IMR-90 (cell line): ENCODE measurements at regions not wholly inside any gene's neighbourhood (a gene's known extent, or its start where the extent isn't known, plus 50 kb on each side); places are given as distances from the start of the nearest gene placed in this dataset.

Experiments used
- ATAC-seq: fragments of 200-7000 bp; cut with Tn5 transposase; 2 replicates; pipeline ENCODE4 v1.9.1; 2020; ENCODE audit warnings: low read depth, mild to moderate bottlenecking, moderate library complexity
- BruUV-seq: library from RNA; stranded (reverse); fragments of 400-500 nt; replicated peaks from 2 replicates; lab custom pipeline; 2021; lab: Mats Ljungman, UMichigan
- CTCF ChIA-PET: fragments of 300-600 bp; formaldehyde crosslinking; extraction: SDS; loops from one replicate; lab custom pipeline; 2021; ENCODE audit warnings: antibody characterized with exemption; lab: Yijun Ruan, JAX
- POLR2A ChIA-PET: fragments of 300-600 bp; sonication (Branson Sonifier 250); formaldehyde crosslinking; loops from one replicate; lab custom pipeline; 2022; ENCODE audit warnings: antibody characterized with exemption; ENCODE audit not compliant: unreplicated experiment; lab: Charles Lee
- DNase-seq: peaks from one replicate; pipeline ENCODE4 v3.0.0; 2013
- H2AFZ ChIP-seq: replicated peaks from 2 replicates; pipeline ENCODE3; 2013; ENCODE audit warnings: low read length, mild to moderate bottlenecking; ENCODE audit not compliant: poor library complexity
- H2AK5ac ChIP-seq: 2 replicates; pipeline ENCODE4 v1.6.1; 2013; ENCODE audit warnings: low read depth, low read length, inconsistent platforms
- H2AK9ac ChIP-seq: replicated peaks from 2 replicates; pipeline ENCODE3; 2013; ENCODE audit warnings: mild to moderate bottlenecking, low read depth, low read length, moderate library complexity; ENCODE audit not compliant: poor library complexity
- H2BK120ac ChIP-seq: 2 replicates; pipeline ENCODE4 v1.6.1; 2013; ENCODE audit warnings: low read depth, low read length, inconsistent platforms
- H2BK15ac ChIP-seq: 3 replicates; pipeline ENCODE4 v1.6.1; 2013; ENCODE audit warnings: low read depth, low read length, inconsistent platforms
- H2BK20ac ChIP-seq: 2 replicates; pipeline ENCODE4 v1.6.1; 2013; ENCODE audit warnings: low read depth, mild to moderate bottlenecking, inconsistent platforms, low read length, moderate library complexity
- H2BK5ac ChIP-seq: 2 replicates; pipeline ENCODE4 v1.6.1; 2013; ENCODE audit warnings: mild to moderate bottlenecking, low read depth, low read length, inconsistent platforms; ENCODE audit not compliant: poor library complexity, severe bottlenecking
- H3K14ac ChIP-seq: replicated peaks from 2 replicates; pipeline ENCODE4 v1.6.1; 2013; ENCODE audit warnings: low read depth, low read length, inconsistent platforms
- H3K18ac ChIP-seq: 2 replicates; pipeline ENCODE4 v1.6.1; 2013; ENCODE audit warnings: low read depth, low read length, control low read depth
- H3K23ac ChIP-seq: 2 replicates; pipeline ENCODE4 v1.6.1; 2013; ENCODE audit warnings: low read depth, low read length, inconsistent platforms
- H3K27ac ChIP-seq: 2 replicates; pipeline ENCODE4 v1.5.1; 2013; ENCODE audit warnings: mild to moderate bottlenecking, control low read depth, low read length; ENCODE audit not compliant: insufficient read depth
- H3K27me3 ChIP-seq: 2 replicates; pipeline ENCODE4 v1.6.1; 2013; ENCODE audit warnings: low read length; ENCODE audit not compliant: control insufficient read depth, insufficient read depth
- H3K36me3 ChIP-seq: 2 replicates; pipeline ENCODE4 v1.6.1; 2013; ENCODE audit warnings: low read length, mixed read lengths; ENCODE audit not compliant: control insufficient read depth, insufficient read depth
- H3K4ac ChIP-seq: 2 replicates; pipeline ENCODE4 v1.6.1; 2013; ENCODE audit warnings: low read depth, low read length, inconsistent platforms
- H3K4me1 ChIP-seq: 2 replicates; pipeline ENCODE4 v1.6.1; 2013; ENCODE audit warnings: low read length, mixed read lengths; ENCODE audit not compliant: control insufficient read depth, insufficient read depth
- H3K4me2 ChIP-seq: 2 replicates; pipeline ENCODE4 v1.6.1; 2013; ENCODE audit warnings: low read depth, mild to moderate bottlenecking, control low read depth, low read length, moderate library complexity
- H3K4me3 ChIP-seq: 2 replicates; pipeline ENCODE4 v1.5.1; 2013; ENCODE audit warnings: low read depth, mild to moderate bottlenecking, control low read depth, low read length, moderate library complexity; ENCODE audit not compliant: insufficient read depth
- H3K56ac ChIP-seq: 2 replicates; pipeline ENCODE4 v1.6.1; 2013; ENCODE audit warnings: low read length, inconsistent platforms; ENCODE audit not compliant: insufficient read depth; ENCODE audit errors: extremely low read depth
- H3K79me1 ChIP-seq, 2 experiments: 2 replicates each; pipeline ENCODE4 v1.6.1; 2013; ENCODE audit warnings: low read length in 2 of 2, inconsistent platforms in 1 of 2, low read depth in 1 of 2
- H3K9ac ChIP-seq: 2 replicates; pipeline ENCODE4 v1.6.1; 2013; ENCODE audit warnings: low read depth, low read length, control low read depth
- H3K9me1 ChIP-seq: 2 replicates; pipeline ENCODE4 v1.6.1; 2013; ENCODE audit warnings: low read length, inconsistent platforms; ENCODE audit not compliant: insufficient read depth
- H3K9me3 ChIP-seq: 2 replicates; pipeline ENCODE4 v1.6.1; 2013; ENCODE audit warnings: low read length; ENCODE audit not compliant: control insufficient read depth, insufficient read depth
- H4K20me1 ChIP-seq: 2 replicates; pipeline ENCODE4 v1.6.1; 2013; ENCODE audit warnings: low read length, inconsistent platforms; ENCODE audit not compliant: insufficient read depth
- H4K5ac ChIP-seq: 2 replicates; pipeline ENCODE4 v1.6.1; 2013; ENCODE audit warnings: mild to moderate bottlenecking, low read depth, low read length, control low read depth
- H4K8ac ChIP-seq, 2 experiments: 2 replicates each; pipeline ENCODE4 v1.6.1; 2013; ENCODE audit warnings: low read depth in 2 of 2, low read length in 2 of 2, control low read depth in 1 of 2, inconsistent platforms in 1 of 2
- H4K91ac ChIP-seq: 2 replicates; pipeline ENCODE4 v1.6.1; 2013; ENCODE audit warnings: low read depth, low read length, inconsistent platforms; ENCODE audit not compliant: insufficient read depth
- BHLHE40 ChIP-seq: fragments of 150-350 bp; IDR thresholded peaks from 2 replicates; pipeline ENCODE4 v1.6.1; 2016; ENCODE audit warnings: mild to moderate bottlenecking, low read depth, low read length
- CEBPB ChIP-seq: IDR thresholded peaks from 2 replicates; pipeline ENCODE4 v1.6.1; 2012; ENCODE audit warnings: low read depth, low read length, improper control_type of control experiment
- CHD1 ChIP-seq: IDR thresholded peaks from 2 replicates; pipeline ENCODE4 v1.6.1; 2012; ENCODE audit warnings: low read depth, low read length, improper control_type of control experiment
- CTCF ChIP-seq: conservative IDR thresholded peaks from 2 replicates; pipeline ENCODE4 v1.5.1; 2012; ENCODE audit warnings: mild to moderate bottlenecking, low read depth, low read length, improper control_type of control experiment
- FOS ChIP-seq: fragments of 150-350 bp; IDR thresholded peaks from 2 replicates; pipeline ENCODE4 v1.6.1; 2016; ENCODE audit warnings: low read depth, low read length
- MAFK ChIP-seq: IDR thresholded peaks from 2 replicates; pipeline ENCODE4 v1.6.1; 2012; ENCODE audit warnings: low read depth, low read length, improper control_type of control experiment
- MAZ ChIP-seq: IDR thresholded peaks from 2 replicates; pipeline ENCODE4 v1.6.1; 2012; ENCODE audit warnings: low read depth, mild to moderate bottlenecking, low read length, improper control_type of control experiment, moderate library complexity, borderline replicate concordance
- MXI1 ChIP-seq: IDR thresholded peaks from 2 replicates; pipeline ENCODE4 v1.6.1; 2012; ENCODE audit warnings: low read depth, mild to moderate bottlenecking, low read length, moderate library complexity, borderline replicate concordance
- NFE2L2 ChIP-seq: fragments of 150-350 bp; IDR thresholded peaks from 2 replicates; pipeline ENCODE4 v1.6.1; 2016; ENCODE audit warnings: low read depth, mild to moderate bottlenecking, low read length
- POLR2A ChIP-seq: IDR thresholded peaks from 2 replicates; pipeline ENCODE4 v1.6.1; 2012; ENCODE audit warnings: mild to moderate bottlenecking, low read depth, low read length
- RAD21 ChIP-seq: IDR thresholded peaks from 2 replicates; pipeline ENCODE4 v1.6.1; 2012; ENCODE audit warnings: low read length, improper control_type of control experiment
- RCOR1 ChIP-seq: IDR thresholded peaks from 2 replicates; pipeline ENCODE4 v1.6.1; 2012; ENCODE audit warnings: mild to moderate bottlenecking, low read length, improper control_type of control experiment; ENCODE audit not compliant: insufficient replicate concordance
- RFX5 ChIP-seq: IDR thresholded peaks from 2 replicates; pipeline ENCODE4 v1.8.0; 2012; ENCODE audit warnings: low read depth, mild to moderate bottlenecking, low read length, moderate library complexity
- SMC3 ChIP-seq: fragments of 150-350 bp; IDR thresholded peaks from 2 replicates; pipeline ENCODE4 v1.6.1; 2016; ENCODE audit warnings: low read depth, mild to moderate bottlenecking, antibody characterized with exemption, low read length, moderate library complexity
- WGBS, 2 experiments: methylation state at CpG; one replicate each; pipeline versions ENCODE4 v1.1.5 to v1.1.7; 2013; ENCODE audit warnings: missing lambda C conversion rate in 2 of 2; ENCODE audit not compliant: insufficient read length in 1 of 2; ENCODE audit errors: extremely low coverage in 2 of 2; 5-methylcytosine and 5-hydroxymethylcytosine counted together
- dilution Hi-C: fragments of 300-500 bp; cut with HindIII; formaldehyde crosslinking; loops from one replicate; pipeline ENCODE4 v1.14.3; 2018; ENCODE audit warnings: low sequenced_read_pairs; ENCODE audit not compliant: unreplicated experiment
- in situ Hi-C: fragments of 300-500 bp; cut with MboI; formaldehyde crosslinking; loops from 3 replicates; pipeline ENCODE4 v1.14.3; 2019; ENCODE audit warnings: low sequenced_read_pairs, inconsistent platforms, mixed read lengths
- intact Hi-C: fragments of 100-400 bp; cut with micrococcal nuclease; formaldehyde crosslinking; loops from 2 replicates; pipeline ENCODE4 v1.10.0; 2022
- TF ChIP-seq, protein P1 (sequence below): fragments of 150-350 bp; IDR thresholded peaks from 2 replicates; pipeline ENCODE4 v1.6.1; 2017; ENCODE audit warnings: mild to moderate bottlenecking, antibody characterized with exemption, low read length, low read depth
- TF ChIP-seq, protein P2 (sequence below): fragments of 150-350 bp; IDR thresholded peaks from 2 replicates; pipeline ENCODE4 v1.6.1; 2016; ENCODE audit warnings: low read depth, mild to moderate bottlenecking, low read length, moderate library complexity, borderline replicate concordance

DNA sequence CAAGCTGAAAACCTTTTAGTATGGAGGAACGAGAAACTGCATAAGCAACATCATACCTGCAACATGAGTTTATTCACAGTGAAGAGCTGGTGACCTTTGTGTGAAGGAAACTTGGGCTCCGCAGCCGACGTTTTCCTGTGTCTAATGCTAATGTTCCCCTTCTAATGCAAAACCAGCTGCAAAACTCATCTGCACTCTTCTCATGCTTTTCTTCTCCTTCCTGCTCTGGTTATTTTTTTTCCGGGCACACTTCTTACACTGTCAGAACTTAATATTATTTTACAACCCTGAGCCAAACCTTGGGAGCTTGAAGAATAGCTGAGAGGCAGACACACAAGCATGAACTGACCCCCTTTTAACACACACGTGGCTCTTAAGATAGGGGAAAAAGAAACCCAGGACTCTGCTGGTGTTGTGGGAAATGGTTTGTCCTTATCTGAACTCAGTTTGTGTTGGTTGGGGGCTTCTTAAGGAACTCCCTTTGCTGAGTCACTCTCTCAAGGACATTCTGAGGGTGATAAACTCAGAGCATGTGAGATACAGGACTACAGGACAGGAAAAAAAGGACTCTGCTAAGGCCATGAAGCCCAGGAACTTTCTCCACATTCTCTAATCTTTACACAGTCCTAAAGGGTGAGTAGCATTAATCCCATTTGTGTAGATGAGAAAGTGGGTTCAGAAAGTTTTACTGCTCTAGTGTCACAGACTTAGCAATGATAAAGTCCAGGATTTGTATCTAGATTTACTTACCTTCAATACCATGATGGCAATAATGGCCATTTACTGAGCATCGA lies 439.3 kb upstream of the TRIB2 start:
- Histone ChIP-seq H2BK5ac (no peak overlapping the region), H3K14ac (no peak overlapping the region), H3K36me3 (no peaks in the 10 kb centered on the region), H4K91ac (no peak overlapping the region), H2AFZ (no peak overlapping the region), H3K4ac (no peak overlapping the region), H3K9ac (no peak overlapping the region), H3K4me2 (no peak overlapping the region), H3K27me3 (no peaks in the 10 kb centered on the region), H2BK15ac (no peak overlapping the region), H3K27ac (no peak overlapping the region), H3K4me1 (no peaks in the 10 kb centered on the region), H3K9me1 (no peaks in the 10 kb centered on the region), H3K23ac (no peak overlapping the region), H3K4me3 (no peak overlapping the region), H3K79me1 (no peaks in the 10 kb centered on the region), H4K20me1 (no peaks in the 10 kb centered on the region), H3K9me3 (no peaks in the 10 kb centered on the region), H4K8ac (no peak overlapping the region), H4K5ac (no peak overlapping the region; the same call in 1 of the 2 replicates), H2BK20ac (no peak overlapping the region), H2BK120ac (no peak overlapping the region), H2AK9ac (no peak overlapping the region), H2AK5ac (no peak overlapping the region), H3K18ac (no peak overlapping the region), H3K56ac (no peak overlapping the region)
- BruUV-seq, result no TSS peak
- 67% methylated on average over 3 of the region's 7 CpGs; no CpG with 5 or more reads in 1 of the 2 experiments for WGBS, 2 experiments
- in situ Hi-C loops, result no loop called here
- TF ChIP-seq RFX5 (no peak), MAFK (no peak), CTCF (no peak), RCOR1 (no peak), BHLHE40 (no peak), FOS (no peak), RAD21 (no peak), MXI1 (no peak), CHD1 (no peak), NFE2L2 (no peak), POLR2A (no peak), SMC3 (no peak), MAZ (no peak), CEBPB (no peak)
- TF ChIP-seq, protein P1, sequence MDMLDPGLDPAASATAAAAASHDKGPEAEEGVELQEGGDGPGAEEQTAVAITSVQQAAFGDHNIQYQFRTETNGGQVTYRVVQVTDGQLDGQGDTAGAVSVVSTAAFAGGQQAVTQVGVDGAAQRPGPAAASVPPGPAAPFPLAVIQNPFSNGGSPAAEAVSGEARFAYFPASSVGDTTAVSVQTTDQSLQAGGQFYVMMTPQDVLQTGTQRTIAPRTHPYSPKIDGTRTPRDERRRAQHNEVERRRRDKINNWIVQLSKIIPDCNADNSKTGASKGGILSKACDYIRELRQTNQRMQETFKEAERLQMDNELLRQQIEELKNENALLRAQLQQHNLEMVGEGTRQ, result no peak
- TF ChIP-seq, protein P2, sequence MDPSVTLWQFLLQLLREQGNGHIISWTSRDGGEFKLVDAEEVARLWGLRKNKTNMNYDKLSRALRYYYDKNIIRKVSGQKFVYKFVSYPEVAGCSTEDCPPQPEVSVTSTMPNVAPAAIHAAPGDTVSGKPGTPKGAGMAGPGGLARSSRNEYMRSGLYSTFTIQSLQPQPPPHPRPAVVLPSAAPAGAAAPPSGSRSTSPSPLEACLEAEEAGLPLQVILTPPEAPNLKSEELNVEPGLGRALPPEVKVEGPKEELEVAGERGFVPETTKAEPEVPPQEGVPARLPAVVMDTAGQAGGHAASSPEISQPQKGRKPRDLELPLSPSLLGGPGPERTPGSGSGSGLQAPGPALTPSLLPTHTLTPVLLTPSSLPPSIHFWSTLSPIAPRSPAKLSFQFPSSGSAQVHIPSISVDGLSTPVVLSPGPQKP, result no peak
- POLR2A ChIA-PET, result no interaction called here
- ATAC-seq (no peak), DNase-seq (no peak)
- dilution Hi-C loops, result no loop called here
- CTCF ChIA-PET, result interaction anchor here (1.2 kb wide), 1 partner anchor 18 kb away, joined by 3 read pairs; no protein-coding TSS in a partner anchor
- intact Hi-C loops, result no loop called here
